HepG2 (cell line): ENCODE measurements at regions not wholly inside any gene's neighbourhood (a gene's known extent, or its start where the extent isn't known, plus 50 kb on each side); places are given as distances from the start of the nearest gene placed in this dataset.

Source experiments
- ATAC-seq: fragments of 200-7000 bp; cut with Tn5 transposase; 3 replicates; pipeline ENCODE4 v1.9.1; 2020; ENCODE audit warnings: mild to moderate bottlenecking, moderate library complexity
- BruUV-seq: library from RNA; stranded (reverse); fragments of 400-500 nt; replicated peaks from 2 replicates; lab custom pipeline; 2021; lab: Mats Ljungman, UMichigan
- CTCF ChIA-PET: fragments of 300-600 bp; formaldehyde crosslinking; extraction: SDS; loops from one replicate; lab custom pipeline; 2021; ENCODE audit warnings: low total read pairs, inconsistent platforms, low intra/inter-chr PET ratio; lab: Yijun Ruan, JAX
- POLR2A ChIA-PET: fragments of 350-600 bp; sonication (Branson Sonifier 250); formaldehyde crosslinking; loops from one replicate; lab custom pipeline; 2020; ENCODE audit warnings: antibody characterized with exemption, inconsistent platforms; lab: Yijun Ruan, JAX
- DNase-seq: peaks from one replicate; pipeline ENCODE4 v3.0.0-alpha.2; 2015; ENCODE audit warnings: low spot score
- FAIRE-seq: peaks from 3 replicates; lab custom pipeline; 2011; peaks lifted over from hg19 to GRCh38; lab: Jason Lieb, UNC
- H2AFZ ChIP-seq: one replicate; pipeline ENCODE4 v1.6.1; 2011; ENCODE audit warnings: low read length, inconsistent platforms
- H3K27ac ChIP-seq: fragments of 300-600 bp; 3 replicates; pipeline ENCODE4 v1.8.0; 2011; ENCODE audit warnings: mixed run types, mild to moderate bottlenecking, mixed read lengths, low read length, inconsistent platforms; ENCODE audit not compliant: insufficient read depth; ENCODE audit errors: extremely low read length
- H3K27me3 ChIP-seq, 2 experiments: fragments of 200-600 bp in 1 of 2; 2 replicates in 1 of 2; 3 replicates in 1 of 2; pipeline versions ENCODE4 v1.6.0 to v1.8.0; 2011; ENCODE audit warnings: low read length in 2 of 2, mild to moderate bottlenecking in 2 of 2, moderate library complexity in 2 of 2, inconsistent platforms in 1 of 2; ENCODE audit not compliant: insufficient read depth in 2 of 2, control insufficient read depth in 1 of 2
- H3K36me3 ChIP-seq, 2 experiments: fragments of 200-600 bp in 1 of 2; replicated peaks in 1 of 2; 2 replicates in 1 of 2; 3 replicates in 1 of 2; pipeline versions ENCODE4 v1.5.1 to v1.8.0; 2011; ENCODE audit warnings: low read length in 2 of 2, inconsistent platforms in 1 of 2; ENCODE audit not compliant: insufficient read depth in 2 of 2, control insufficient read depth in 1 of 2
- H3K4me1 ChIP-seq: 2 replicates; pipeline ENCODE4 v1.5.1; 2012; ENCODE audit warnings: low read length, inconsistent platforms; ENCODE audit not compliant: insufficient read depth
- H3K4me2 ChIP-seq: 2 replicates; pipeline ENCODE4 v1.6.0; 2011; ENCODE audit warnings: low read depth, low read length, inconsistent platforms
- H3K4me3 ChIP-seq, 3 experiments: fragments of 200-600 bp in 1 of 3; sonication (generic), shearing (Covaris generic) in 1 of 3; replicated peaks in 1 of 3; 2 replicates each; pipeline ENCODE4 v1.5.1; 2011 to 2016; ENCODE audit warnings: low read length in 3 of 3, inconsistent platforms in 2 of 3, low read depth in 2 of 3, mild to moderate bottlenecking in 2 of 3, control low read depth in 1 of 3, mixed read lengths in 1 of 3; ENCODE audit not compliant: insufficient read depth in 1 of 3
- H3K79me2 ChIP-seq: one replicate; pipeline ENCODE4 v1.6.1; 2011; ENCODE audit warnings: low read length, inconsistent platforms; ENCODE audit not compliant: insufficient read depth
- H3K9ac ChIP-seq: 2 replicates; pipeline ENCODE4 v1.6.0; 2011; ENCODE audit warnings: mild to moderate bottlenecking, low read depth, low read length, inconsistent platforms; ENCODE audit not compliant: insufficient read depth
- H3K9me3 ChIP-seq: 2 replicates; pipeline ENCODE4 v1.5.1; 2012; ENCODE audit warnings: mild to moderate bottlenecking, low read length
- H4K20me1 ChIP-seq: 2 replicates; pipeline ENCODE4 v1.6.0; 2011; ENCODE audit warnings: inconsistent platforms, mild to moderate bottlenecking, low read length, moderate library complexity; ENCODE audit not compliant: insufficient read depth
- E2F2 ChIP-seq: sonication (generic); formaldehyde crosslinking; IDR thresholded peaks from 2 replicates; pipeline ENCODE4 v1.4.0; 2020; ENCODE audit warnings: missing genetic modification reagents, borderline replicate concordance
- FOXA3 ChIP-seq: IDR thresholded peaks from 2 replicates; pipeline ENCODE4 v1.6.1; 2016; ENCODE audit warnings: missing genetic modification reagents, missing compliant biosample characterization
- HDAC1 ChIP-seq: sonication (generic); formaldehyde crosslinking; IDR thresholded peaks from 2 replicates; pipeline ENCODE4 v1.5.1; 2020; ENCODE audit warnings: mild to moderate bottlenecking, missing genetic modification reagents
- HDAC2 ChIP-seq: sonication (generic); formaldehyde crosslinking; IDR thresholded peaks from 2 replicates; pipeline ENCODE4 v1.4.0; 2020; ENCODE audit warnings: missing genetic modification reagents
- POLR2AphosphoS2 ChIP-seq: IDR thresholded peaks from 2 replicates; pipeline ENCODE4 v1.6.1; 2011; ENCODE audit warnings: low read depth, low read length, improper control_type of control experiment
- PRDM15 ChIP-seq: sonication (generic); formaldehyde crosslinking; IDR thresholded peaks from 2 replicates; pipeline ENCODE4 v1.4.0; 2020; ENCODE audit warnings: missing genetic modification reagents
- SATB2 ChIP-seq: sonication (generic); formaldehyde crosslinking; IDR thresholded peaks from 2 replicates; pipeline ENCODE4 v1.5.0; 2020; ENCODE audit warnings: missing genetic modification reagents
- SMAD9 ChIP-seq: sonication (generic); formaldehyde crosslinking; IDR thresholded peaks from 2 replicates; pipeline ENCODE4 v1.5.1; 2020; ENCODE audit warnings: mild to moderate bottlenecking, missing genetic modification reagents
- SP1 ChIP-seq, 2 experiments: fragments of 450-650 bp in 1 of 2; sonication (generic) in 1 of 2; formaldehyde crosslinking in 1 of 2; IDR thresholded peaks; 2 replicates each; pipeline versions ENCODE4 v1.4.0 to v1.6.1; 2016 to 2020; ENCODE audit warnings: missing genetic modification reagents in 1 of 2
- ZNF558 ChIP-seq: sonication (generic); formaldehyde crosslinking; IDR thresholded peaks from 2 replicates; pipeline ENCODE4 v1.9.0; 2022; ENCODE audit warnings: mild to moderate bottlenecking, missing genetic modification reagents, borderline replicate concordance
- ZNF646 ChIP-seq: sonication (generic); formaldehyde crosslinking; IDR thresholded peaks from 2 replicates; pipeline ENCODE4 v1.9.0; 2021; ENCODE audit warnings: mild to moderate bottlenecking, missing genetic modification reagents
- ZNF781 ChIP-seq: sonication (generic); formaldehyde crosslinking; IDR thresholded peaks from 2 replicates; pipeline ENCODE4 v1.5.1; 2020; ENCODE audit warnings: borderline replicate concordance, mild to moderate bottlenecking, missing genetic modification reagents; ENCODE audit errors: not compliant biosample characterization
- WGBS: methylation state at CpG from one replicate; pipeline ENCODE4 v1.1.6; 2017; ENCODE audit warnings: low lambda C conversion rate; 5-methylcytosine and 5-hydroxymethylcytosine counted together
- in situ Hi-C: cut with HindIII; loops from 2 replicates; pipeline ENCODE4 v1.10.0; 2017; ENCODE audit warnings: low pct_unique_long_range_greater_than_20kb; ENCODE audit not compliant: extremely low pct_ligation_motif_present
- intact Hi-C: fragments of 100-400 bp; cut with micrococcal nuclease; formaldehyde crosslinking; loops from one replicate; pipeline ENCODE4 v1.10.0; 2022; ENCODE audit not compliant: unreplicated experiment

- ChIA-PET POLR2A (interaction anchor here (1.0 kb wide), 2 partner anchors 15 to 105 kb away, joined by 3 read pairs; no protein-coding TSS in a partner anchor), CTCF (no interaction called here)
- peak overlapping the region; percentile 36 for H3K27ac ChIP-seq
- peak overlapping the region; percentile 52 for H3K4me2 ChIP-seq
- DNase-seq (peak; percentile 63), ATAC-seq (peak; percentile 69), FAIRE-seq (peak; percentile 66)
- whole genome bisulfite sequencing = 22% methylated on average over 2 of the region's 2 CpGs
- H3K36me3 ChIP-seq = no peaks in the 10 kb centered on the region
- no peak overlapping the region for H3K9ac ChIP-seq
- H2AFZ ChIP-seq = no peak overlapping the region
- peaks cover 31% of the 10 kb centered on the region for H3K79me2 ChIP-seq
- intact Hi-C loops = no loop called here
- in situ Hi-C loops = no loop called here
- 0 out of 2 replicates have a peak, but pooled peaks cover 5% of the 10 kb centered on the region for H4K20me1 ChIP-seq
- H3K4me3 ChIP-seq = no peak overlapping the region
- no TSS peak for BruUV-seq
- H3K4me1 ChIP-seq = peaks cover 35% of the 10 kb centered on the region
- no peaks in the 10 kb centered on the region for H3K27me3 ChIP-seq
- peaks cover 10% of the 10 kb centered on the region; the same call in 1 of the 2 replicates for H3K9me3 ChIP-seq
- TF ChIP-seq ZNF558 (CRISPR knock-in tag) (no peak), POLR2AphosphoS2 (no peak), HDAC2 (CRISPR knock-in tag) (peak; percentile 64), FOXA3 (CRISPR knock-in tag) (peak; percentile 39; the same call in 1 of the 2 replicates), E2F2 (CRISPR knock-in tag) (no peak), SATB2 (no peak), PRDM15 (no peak), HDAC1 (CRISPR knock-in tag) (0 out of 2 replicates have a peak, but pooled peaks have one; percentile 19), SMAD9 (CRISPR knock-in tag) (no peak), ZNF646 (peak; percentile 43; the same call in 1 of the 2 replicates), SP1 (IDR thresholded peaks at IDR 0.05) (no peak), SP1 (CRISPR knock-in tag; IDR thresholded peaks at IDR 0.05) (no peak), ZNF781 (CRISPR knock-in tag) (no peak)
Observed at GRCh38 chr13:50229960-50230661, 214.9 kb downstream of the KCNRG start.
